Endothelial cell of umbilical vein (primary cell): ENCODE measurements at regions not wholly inside any gene's neighbourhood (a gene's known extent, or its start where the extent isn't known, plus 50 kb on each side); places are given as distances from the start of the nearest gene placed in this dataset.

Experiments used
- BruUV-seq: library from RNA; stranded (reverse); fragments of 400-500 nt; replicated peaks from 2 replicates; lab custom pipeline; 2021; lab: Mats Ljungman, UMichigan
- CTCF ChIA-PET: fragments of 300-600, 350-600 bp; sonication (Branson Sonifier 250); formaldehyde crosslinking; loops from one replicate; lab custom pipeline; 2021; ENCODE audit warnings: antibody characterized with exemption, inconsistent platforms; lab: Charles Lee
- POLR2A ChIA-PET: fragments of 300-600, 350-600 bp; sonication (Branson Sonifier 250); formaldehyde crosslinking; loops from one replicate; lab custom pipeline; 2021; ENCODE audit warnings: antibody characterized with exemption, inconsistent platforms; lab: Charles Lee
- DNase-seq: peaks from one replicate; pipeline ENCODE4 v3.0.0-alpha.2; 2011; ENCODE audit warnings: low read depth, low spot score
- FAIRE-seq: peaks from 2 replicates; lab custom pipeline; 2011; peaks lifted over from hg19 to GRCh38; lab: Jason Lieb, UNC
- H2AFZ ChIP-seq: 2 replicates; pipeline ENCODE4 v1.6.0; 2012; ENCODE audit warnings: low read depth, low read length, control low read depth, inconsistent platforms
- H3K27ac ChIP-seq: 2 replicates; pipeline ENCODE4 v1.5.1; 2011; ENCODE audit warnings: low read depth, mild to moderate bottlenecking, control low read depth, low read length, moderate library complexity; ENCODE audit not compliant: insufficient read depth
- H3K27me3 ChIP-seq, 2 experiments: 2 replicates each; pipeline versions ENCODE4 v1.6.0 to v1.6.1; 2011; ENCODE audit warnings: low read length in 2 of 2, mixed read lengths in 1 of 2; ENCODE audit not compliant: control insufficient read depth in 2 of 2, insufficient read depth in 2 of 2
- H3K36me3 ChIP-seq, 2 experiments: 2 replicates in 1 of 2; 3 replicates in 1 of 2; pipeline ENCODE4 v1.5.1; 2011; ENCODE audit warnings: low read length in 2 of 2, mild to moderate bottlenecking in 1 of 2, moderate library complexity in 1 of 2; ENCODE audit not compliant: control insufficient read depth in 2 of 2, insufficient read depth in 2 of 2; ENCODE audit errors: extremely low read depth in 1 of 2
- H3K4me1 ChIP-seq: 3 replicates; pipeline ENCODE4 v1.5.1; 2011; ENCODE audit warnings: mild to moderate bottlenecking, low read length; ENCODE audit not compliant: control insufficient read depth, insufficient read depth; ENCODE audit errors: extremely low read depth
- H3K4me2 ChIP-seq: 2 replicates; pipeline ENCODE4 v1.6.1; 2011; ENCODE audit warnings: low read length, control low read depth, mixed read lengths; ENCODE audit not compliant: insufficient read depth
- H3K4me3 ChIP-seq, 3 experiments: fragments of 200-600 bp in 1 of 3; sonication (generic), shearing (Covaris generic) in 1 of 3; replicated peaks in 1 of 3; 2 replicates each; pipeline ENCODE4 v1.5.1; 2011 to 2016; ENCODE audit warnings: control low read depth in 3 of 3, low read length in 3 of 3, mild to moderate bottlenecking in 2 of 3, inconsistent platforms in 1 of 3, low read depth in 1 of 3, moderate library complexity in 1 of 3; ENCODE audit not compliant: insufficient read depth in 1 of 3
- H3K79me2 ChIP-seq: 2 replicates; pipeline ENCODE4 v1.6.0; 2012; ENCODE audit warnings: low read length, inconsistent platforms; ENCODE audit not compliant: control insufficient read depth, insufficient read depth
- H3K9ac ChIP-seq: replicated peaks from 2 replicates; pipeline ENCODE3; 2011; ENCODE audit warnings: low read length, control low read depth; ENCODE audit not compliant: insufficient read depth; ENCODE audit errors: extremely low read depth
- H3K9me1 ChIP-seq: replicated peaks from 3 replicates; pipeline ENCODE4 v1.6.0; 2011; ENCODE audit warnings: mild to moderate bottlenecking, low read length; ENCODE audit not compliant: control insufficient read depth, insufficient read depth; ENCODE audit errors: extremely low read depth
- H3K9me3 ChIP-seq: replicated peaks from 2 replicates; pipeline ENCODE4 v1.5.1; 2012; ENCODE audit warnings: low read length, inconsistent platforms; ENCODE audit not compliant: control insufficient read depth, insufficient read depth
- H4K20me1 ChIP-seq: replicated peaks from 2 replicates; pipeline ENCODE3; 2011; ENCODE audit warnings: mild to moderate bottlenecking, low read length; ENCODE audit not compliant: control insufficient read depth, insufficient read depth; ENCODE audit errors: extremely low read depth
- CTCF ChIP-seq, 2 donors: IDR thresholded peaks; 1 replicate in 1 of 2; 2 replicates in 1 of 2; pipeline ENCODE4 v1.5.1; 2011; ENCODE audit warnings: low read length in 2 of 2, mild to moderate bottlenecking in 2 of 2, moderate library complexity in 2 of 2, control low read depth in 1 of 2, inconsistent platforms in 1 of 2, low read depth in 1 of 2; ENCODE audit not compliant: insufficient read depth in 1 of 2; ENCODE audit errors: extremely low read depth in 1 of 2
- POLR2AphosphoS5 ChIP-seq: IDR thresholded peaks from 2 replicates; pipeline ENCODE4 v1.6.1; 2012; ENCODE audit warnings: low read depth, mild to moderate bottlenecking, control low read depth, low read length, moderate library complexity; ENCODE audit not compliant: insufficient read depth
- dilution Hi-C: fragments of 300-500 bp; cut with MboI; formaldehyde crosslinking; loops from one replicate; pipeline ENCODE4 v1.15.0; 2019; ENCODE audit warnings: low sequenced_read_pairs; ENCODE audit not compliant: extremely low pct_ligation_motif_present
- intact Hi-C: fragments of 100-400 bp; cut with micrococcal nuclease; formaldehyde crosslinking; loops from one replicate; pipeline ENCODE4 v1.10.0; 2022

GRCh38 chrX:113818346-113818745 is 765.5 kb upstream of the HTR2C start:
- Histone ChIP-seq H3K27me3 (no peaks in the 10 kb centered on the region), H3K79me2 (no peaks in the 10 kb centered on the region), H3K4me2 (no peak overlapping the region), H3K9me1 (no peaks in the 10 kb centered on the region), H3K36me3 (no peaks in the 10 kb centered on the region), H3K4me3 (no peak overlapping the region), H3K27ac (no peak overlapping the region), H3K9ac (no peak overlapping the region), H3K4me1 (no peaks in the 10 kb centered on the region), H3K9me3 (no peaks in the 10 kb centered on the region), H2AFZ (no peak overlapping the region), H4K20me1 (no peaks in the 10 kb centered on the region)
- intact Hi-C loops: no loop called here
- TF ChIP-seq POLR2AphosphoS5: no peak
- no TSS peak for BruUV-seq
- ChIA-PET CTCF (no interaction called here), POLR2A (no interaction called here)
- dilution Hi-C loops: no loop called here
- DNase-seq (no peak), FAIRE-seq (no peak)

DNA sequence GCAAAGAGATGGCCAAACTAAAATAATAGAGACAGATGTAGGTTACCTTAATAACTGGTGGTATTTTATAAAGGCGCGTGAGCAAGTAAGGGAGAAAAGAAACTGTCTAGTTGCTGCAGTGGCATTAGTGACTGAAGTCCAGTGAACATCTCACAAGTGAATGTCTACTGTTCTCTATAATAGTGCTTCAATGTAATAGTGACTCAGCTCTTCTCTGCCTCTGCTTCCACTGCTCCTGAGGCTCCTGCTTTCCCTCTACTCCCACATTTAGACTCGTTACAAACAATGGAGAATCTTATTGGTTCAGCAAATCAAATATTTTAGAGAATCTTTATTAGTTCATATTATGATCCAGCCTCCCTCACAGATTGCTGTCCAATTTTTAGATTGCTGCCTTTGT is 779.1 kb upstream of the HTR2C start:
- Histone ChIP-seq H3K4me2 (no peak overlapping the region), H3K27ac (no peak overlapping the region), H4K20me1 (no peaks in the 10 kb centered on the region), H3K79me2 (no peaks in the 10 kb centered on the region), H3K9me1 (no peaks in the 10 kb centered on the region), H3K4me3 (no peak overlapping the region), H3K27me3 (no peaks in the 10 kb centered on the region), H3K4me1 (no peaks in the 10 kb centered on the region), H2AFZ (no peak overlapping the region), H3K36me3 (no peaks in the 10 kb centered on the region), H3K9me3 (no peaks in the 10 kb centered on the region), H3K9ac (no peak overlapping the region)
- dilution Hi-C loops (no loop called here), intact Hi-C loops (no loop called here)
- POLR2A ChIA-PET: no interaction called here
- CTCF ChIA-PET: no interaction called here
- TF ChIP-seq CTCF (IDR thresholded peaks at IDR 0.05; ENCODE audit: extremely low read depth in 1 of 2, insufficient read depth in 1 of 2, low read depth in 1 of 2, low read length in 2 of 2): no peak
- DNase-seq (no peak), FAIRE-seq (no peak)
- BruUV-seq: no TSS peak
